ENCODE measurements at regions not wholly inside any gene's neighbourhood (a gene's known extent, or its start where the extent isn't known, plus 50 kb on each side); places are given as distances from the start of the nearest gene placed in this dataset.
A peak's percentile ranks its signal among the peaks of the same experiment; 100 is the strongest.

GRCh38 chr5:33282696-33283095 lies 158.1 kb upstream of the TARS1 start:
- in situ Hi-C loops (cut with HindIII; ENCODE audit: low pct_ligation_motif_present, low sequenced_read_pairs) = no loop called here
- H3K27me3 ChIP-seq (replicated peaks) = no peaks in the 10 kb centered on the region
- H3K27ac ChIP-seq = no peak overlapping the region
- no peak overlapping the region for H3K4me3 ChIP-seq (ENCODE audit: low read depth, low read length)
- H3K36me3 ChIP-seq (replicated peaks) = no peaks in the 10 kb centered on the region
- no peak for DNase-seq
- no peak for TF ChIP-seq CTCF (IDR thresholded peaks at IDR 0.05; ENCODE audit: low read depth, low read length, missing control alignments)

- Histone ChIP-seq H3K27ac (no peak overlapping the region), H3K4me3 (ENCODE audit: low read depth, low read length) (no peak overlapping the region), H3K27me3 (replicated peaks) (no peaks in the 10 kb centered on the region), H3K36me3 (replicated peaks) (no peaks in the 10 kb centered on the region)
- no peak for DNase-seq
- in situ Hi-C loops (cut with HindIII; ENCODE audit: low pct_ligation_motif_present, low sequenced_read_pairs) = no loop called here
- no peak for TF ChIP-seq CTCF (IDR thresholded peaks at IDR 0.05; ENCODE audit: low read depth, low read length, missing control alignments)
Measured at GRCh38 chr5:33283243-33283642, 157.5 kb upstream of the TARS1 start.

- DNase-seq = no peak
- H3K27ac ChIP-seq = no peak overlapping the region
- H3K36me3 ChIP-seq (replicated peaks) = no peaks in the 10 kb centered on the region
- no peak for TF ChIP-seq CTCF (IDR thresholded peaks at IDR 0.05; ENCODE audit: low read depth, low read length, missing control alignments)
- no peak overlapping the region for H3K4me3 ChIP-seq (ENCODE audit: low read depth, low read length)
- H3K27me3 ChIP-seq (replicated peaks) = no peaks in the 10 kb centered on the region
- in situ Hi-C loops (cut with HindIII; ENCODE audit: low pct_ligation_motif_present, low sequenced_read_pairs) = no loop called here
Measured at GRCh38 chr5:33284681-33285080, 156.1 kb upstream of the TARS1 start.

GRCh38 chr5:33287242-33287641 lies 153.5 kb upstream of the TARS1 start:
- no peak overlapping the region for H3K4me3 ChIP-seq (ENCODE audit: low read depth, low read length)
- in situ Hi-C loops (cut with HindIII; ENCODE audit: low pct_ligation_motif_present, low sequenced_read_pairs) = no loop called here
- H3K27me3 ChIP-seq (replicated peaks) = no peaks in the 10 kb centered on the region
- H3K36me3 ChIP-seq (replicated peaks) = no peaks in the 10 kb centered on the region
- H3K27ac ChIP-seq = no peak overlapping the region
- no peak for TF ChIP-seq CTCF (IDR thresholded peaks at IDR 0.05; ENCODE audit: low read depth, low read length, missing control alignments)
- no peak for DNase-seq

GRCh38 chr5:33291216-33292000 lies 149.4 kb upstream of the TARS1 start:
- no peak for TF ChIP-seq CTCF (IDR thresholded peaks at IDR 0.05; ENCODE audit: low read depth, low read length, missing control alignments)
- DNase-seq = no peak
- Histone ChIP-seq H3K4me3 (ENCODE audit: low read depth, low read length) (no peak overlapping the region), H3K36me3 (replicated peaks) (no peaks in the 10 kb centered on the region), H3K27me3 (replicated peaks) (no peaks in the 10 kb centered on the region), H3K27ac (no peak overlapping the region)
- in situ Hi-C loops (cut with HindIII; ENCODE audit: low pct_ligation_motif_present, low sequenced_read_pairs) = no loop called here

GRCh38 chr5:33297760-33298216 lies 143.0 kb upstream of the TARS1 start:
- in situ Hi-C loops (cut with HindIII; ENCODE audit: low pct_ligation_motif_present, low sequenced_read_pairs) = no loop called here

More at GRCh38 chr5:33297760-33298216, 143.0 kb upstream of the TARS1 start:
- Histone ChIP-seq H3K27ac (no peak overlapping the region), H3K27me3 (replicated peaks) (no peaks in the 10 kb centered on the region), H3K36me3 (replicated peaks) (no peaks in the 10 kb centered on the region), H3K4me3 (ENCODE audit: low read depth, low read length) (no peak overlapping the region)
- no peak for DNase-seq
- peak; percentile 19 for TF ChIP-seq CTCF (IDR thresholded peaks at IDR 0.05; ENCODE audit: low read depth, low read length, missing control alignments)

Data from brain microvascular endothelial cell (primary cell).